A673 (cell line): ENCODE measurements at regions not wholly inside any gene's neighbourhood (a gene's known extent, or its start where the extent isn't known, plus 50 kb on each side); places are given as distances from the start of the nearest gene placed in this dataset.

ENCODE experiments used
- BruUV-seq: library from RNA; stranded (reverse); fragments of 400-500 nt; replicated peaks from 2 replicates; lab custom pipeline; 2021; lab: Mats Ljungman, UMichigan
- CTCF ChIA-PET: fragments of 300-600 bp; sonication (Branson Sonifier 250); formaldehyde crosslinking; loops from one replicate; lab custom pipeline; 2022; ENCODE audit warnings: antibody characterized with exemption; lab: Charles Lee
- POLR2A ChIA-PET: fragments of 300-600 bp; sonication (Branson Sonifier 250); formaldehyde crosslinking; loops from one replicate; lab custom pipeline; 2022; ENCODE audit warnings: antibody characterized with exemption; ENCODE audit not compliant: low non-redundant PET; lab: Charles Lee
- DNase-seq: peaks from one replicate; pipeline ENCODE4 v3.0.0-alpha.2; 2015; ENCODE audit warnings: low spot score
- H3K27ac ChIP-seq: fragments of 200-600 bp; sonication (generic); 2 replicates; pipeline ENCODE4 v1.5.1; 2016; ENCODE audit warnings: mixed run types, low read depth, mild to moderate bottlenecking, mixed read lengths, antibody characterized with exemption, low read length; ENCODE audit not compliant: poor library complexity, severe bottlenecking
- H3K27me3 ChIP-seq: fragments of 200-600 bp; sonication (generic); replicated peaks from 2 replicates; pipeline ENCODE4 v1.6.1; 2017; ENCODE audit warnings: mixed run types, low read depth, mild to moderate bottlenecking, mixed read lengths, antibody characterized with exemption, low read length; ENCODE audit not compliant: insufficient read depth, poor library complexity
- H3K36me3 ChIP-seq: fragments of 200-600 bp; sonication (generic); 2 replicates; pipeline ENCODE4 v1.6.1; 2016; ENCODE audit warnings: mixed run types, mild to moderate bottlenecking, mixed read lengths, antibody characterized with exemption, low read length; ENCODE audit not compliant: insufficient read depth, poor library complexity, severe bottlenecking
- H3K4me1 ChIP-seq: fragments of 200-600 bp; sonication (generic); 2 replicates; pipeline ENCODE4 v1.6.1; 2017; ENCODE audit warnings: mixed run types, mild to moderate bottlenecking, mixed read lengths, antibody characterized with exemption, low read length; ENCODE audit not compliant: insufficient read depth, poor library complexity, severe bottlenecking
- H3K4me3 ChIP-seq: fragments of 200-600 bp; sonication (generic); 2 replicates; pipeline ENCODE4 v1.5.1; 2016; ENCODE audit warnings: low read depth, mixed run types, mild to moderate bottlenecking, mixed read lengths, low read length; ENCODE audit not compliant: poor library complexity, severe bottlenecking
- H3K9me3 ChIP-seq: fragments of 200-600 bp; sonication (generic); 2 replicates; pipeline ENCODE4 v1.6.1; 2016; ENCODE audit warnings: mixed run types, low read depth, mild to moderate bottlenecking, mixed read lengths, antibody characterized with exemption, low read length; ENCODE audit not compliant: poor library complexity, severe bottlenecking
- CTCF ChIP-seq: fragments of 300-800, 200-600 bp; sonication (generic); conservative IDR thresholded peaks from 2 replicates; pipeline ENCODE4 v1.5.1; 2017; ENCODE audit warnings: low read depth, mild to moderate bottlenecking, antibody characterized with exemption, low read length, moderate library complexity, mixed read lengths
- EZH2 ChIP-seq: fragments of 200-600 bp; sonication (generic); IDR thresholded peaks from 2 replicates; pipeline ENCODE4 v1.6.1; 2017; ENCODE audit warnings: borderline replicate concordance, low read depth, mild to moderate bottlenecking, mixed read lengths, antibody characterized with exemption, low read length; ENCODE audit not compliant: poor library complexity, severe bottlenecking
- intact Hi-C: fragments of 100-400 bp; cut with micrococcal nuclease; formaldehyde crosslinking; loops from one replicate; pipeline ENCODE4 v1.10.0; 2022; ENCODE audit not compliant: unreplicated experiment

GRCh38 chr4:81571105-81571504 is 99.4 kb upstream of the RASGEF1B start:
- CTCF ChIA-PET, result no interaction called here
- intact Hi-C loops, result no loop called here
- DNase-seq, result no peak
- Histone ChIP-seq H3K9me3 (no peaks in the 10 kb centered on the region), H3K27ac (no peak overlapping the region), H3K27me3 (no peaks in the 10 kb centered on the region), H3K4me3 (no peak overlapping the region), H3K36me3 (no peaks in the 10 kb centered on the region), H3K4me1 (no peaks in the 10 kb centered on the region)
- POLR2A ChIA-PET, result no interaction called here
- no TSS peak for BruUV-seq
- TF ChIP-seq CTCF (no peak), EZH2 (no peak)

DNA sequence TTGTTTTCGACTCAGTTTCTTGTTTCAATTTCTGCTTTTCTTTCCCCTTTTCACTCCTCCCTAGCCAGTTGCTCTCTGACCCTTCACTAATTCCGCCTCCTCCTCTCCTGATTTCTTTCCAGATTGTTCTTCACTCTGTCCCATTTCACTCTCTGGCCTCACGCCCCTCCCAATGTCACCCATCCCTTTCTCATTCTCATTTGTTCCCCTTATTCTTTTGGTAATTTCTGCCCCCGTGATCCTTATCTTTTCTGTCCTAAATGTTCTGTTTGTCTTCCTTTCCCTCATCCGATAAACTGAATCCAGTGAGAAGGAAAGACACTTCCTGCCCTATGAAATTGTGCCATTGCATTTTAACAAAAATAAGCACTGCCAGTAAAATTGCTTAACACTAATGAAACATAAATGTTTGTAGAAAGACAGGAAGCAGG is 94.5 kb upstream of the RASGEF1B start:
- ChIA-PET CTCF (no interaction called here), POLR2A (no interaction called here)
- Histone ChIP-seq H3K36me3 (no peaks in the 10 kb centered on the region), H3K4me1 (no peaks in the 10 kb centered on the region), H3K9me3 (no peaks in the 10 kb centered on the region), H3K27ac (no peak overlapping the region), H3K4me3 (no peak overlapping the region), H3K27me3 (no peaks in the 10 kb centered on the region)
- no peak for DNase-seq
- BruUV-seq, result no TSS peak
- intact Hi-C loops, result no loop called here
- no peak for TF ChIP-seq CTCF
- no peak for TF ChIP-seq EZH2

DNA sequence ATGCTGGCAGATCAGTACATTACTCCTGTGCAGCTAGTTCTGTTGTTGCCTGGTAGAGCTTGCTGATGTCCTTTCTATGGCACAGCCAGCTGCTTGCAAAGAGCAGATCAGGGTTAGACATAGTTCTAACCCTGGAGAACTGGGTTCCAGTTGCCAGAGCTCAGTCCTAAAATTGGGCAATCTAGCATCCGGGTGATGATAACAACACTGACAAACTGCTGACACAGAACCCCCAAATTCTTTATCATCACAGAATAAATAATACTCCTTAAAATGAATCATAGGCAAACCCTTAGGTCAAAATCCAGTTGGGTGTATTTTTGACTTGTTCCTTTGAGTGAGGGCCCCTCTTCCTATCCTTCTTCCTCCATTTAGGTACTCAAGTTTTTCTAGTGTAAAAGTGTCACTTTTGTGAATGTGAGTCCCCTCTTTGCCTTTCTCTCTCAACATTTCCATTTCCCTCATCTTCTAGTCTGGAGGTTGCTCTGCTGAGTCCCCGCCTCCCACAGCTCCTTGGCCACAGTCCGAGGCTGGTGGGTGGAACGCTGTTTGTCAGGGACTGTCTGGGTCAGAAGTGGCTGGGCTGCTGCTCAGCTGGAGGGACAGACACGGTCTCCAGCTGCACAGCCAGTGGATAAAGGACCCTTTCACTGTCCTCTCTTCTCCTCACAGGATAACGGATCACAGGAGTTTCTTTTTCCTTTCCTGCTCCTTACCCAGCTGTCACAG is 93.6 kb upstream of the RASGEF1B start:
- intact Hi-C loops, result no loop called here
- ChIA-PET CTCF (no interaction called here), POLR2A (no interaction called here)
- no peaks in the 10 kb centered on the region for H3K36me3 ChIP-seq
- no peak overlapping the region for H3K27ac ChIP-seq
- H3K9me3 ChIP-seq, result no peaks in the 10 kb centered on the region
- no TSS peak for BruUV-seq
- TF ChIP-seq CTCF (no peak), EZH2 (no peak)
- H3K4me1 ChIP-seq, result no peaks in the 10 kb centered on the region
- DNase-seq, result no peak
- no peak overlapping the region for H3K4me3 ChIP-seq
- no peaks in the 10 kb centered on the region for H3K27me3 ChIP-seq
